ENCODE measurements at regions not wholly inside any gene's neighbourhood (a gene's known extent, or its start where the extent isn't known, plus 50 kb on each side); places are given as distances from the start of the nearest gene placed in this dataset.

- Histone ChIP-seq H3K4me3 (no peak overlapping the region), H3K4me1 (peaks cover 3 to 9% of the 10 kb centered on the region in 2 donors), H3K36me3 (no peaks in the 10 kb centered on the region), H3K9me3 (no peaks in the 10 kb centered on the region), H3K27me3 (no peaks in the 10 kb centered on the region), H3K27ac (peak overlapping the region in 1 of 2 donors; percentile 78)
- DNase-seq, result no peak
- no peak for TF ChIP-seq CTCF (IDR thresholded peaks at IDR 0.05)
- no peak for TF ChIP-seq POLR2A (IDR thresholded peaks at IDR 0.05)
- intact Hi-C loops (cut with DNase I; ENCODE audit: low total_unique reads), result no loop called here
These were observed 137.2 kb upstream of the MAP1LC3B2 start for GRCh38 chr12:116421785-116422538.

- H3K4me1 ChIP-seq, result peaks cover 3 to 9% of the 10 kb centered on the region in 2 donors
- H3K4me3 ChIP-seq, result no peak overlapping the region
- no peaks in the 10 kb centered on the region for H3K9me3 ChIP-seq
- TF ChIP-seq POLR2A (IDR thresholded peaks at IDR 0.05), result no peak
- no peak for TF ChIP-seq CTCF (IDR thresholded peaks at IDR 0.05)
- intact Hi-C loops (cut with DNase I; ENCODE audit: low total_unique reads), result no loop called here
- peak; percentile 64 to 68 for DNase-seq
- no peaks in the 10 kb centered on the region for H3K27me3 ChIP-seq
- H3K36me3 ChIP-seq, result no peaks in the 10 kb centered on the region
- peak overlapping the region; percentile 75 to 78 for H3K27ac ChIP-seq
These were observed 136.1 kb upstream of the MAP1LC3B2 start for GRCh38 chr12:116423094-116423493.

GRCh38 chr12:116425256-116426193 lies 133.7 kb upstream of the MAP1LC3B2 start:
- intact Hi-C loops (cut with DNase I; ENCODE audit: low total_unique reads), result no loop called here
- TF ChIP-seq POLR2A (IDR thresholded peaks at IDR 0.05), result no peak
- no peak for TF ChIP-seq CTCF (IDR thresholded peaks at IDR 0.05)
- peak overlapping the region; percentile 72 to 78 for H3K27ac ChIP-seq
- peaks cover 3 to 9% of the 10 kb centered on the region in 2 donors for H3K4me1 ChIP-seq
- H3K9me3 ChIP-seq, result no peaks in the 10 kb centered on the region
- DNase-seq, result no peak
- H3K36me3 ChIP-seq, result no peaks in the 10 kb centered on the region
- no peak overlapping the region for H3K4me3 ChIP-seq
- no peaks in the 10 kb centered on the region for H3K27me3 ChIP-seq

GRCh38 chr12:116426391-116427136 lies 132.6 kb upstream of the MAP1LC3B2 start:
- intact Hi-C loops (cut with DNase I; ENCODE audit: low total_unique reads), result no loop called here
- H3K27me3 ChIP-seq, result no peaks in the 10 kb centered on the region
- peaks cover 3 to 9% of the 10 kb centered on the region in 2 donors for H3K4me1 ChIP-seq
- TF ChIP-seq CTCF (IDR thresholded peaks at IDR 0.05), result peak; percentile 18 to 51 (median 42)
- TF ChIP-seq POLR2A (IDR thresholded peaks at IDR 0.05), result no peak
- H3K27ac ChIP-seq, result peak overlapping the region; percentile 72 to 78
- DNase-seq, result peak; percentile 88 to 91
- H3K4me3 ChIP-seq, result no peak overlapping the region
- H3K36me3 ChIP-seq, result no peaks in the 10 kb centered on the region
- H3K9me3 ChIP-seq, result no peaks in the 10 kb centered on the region
